Activated CD4-positive, alpha-beta T cell treated with anti-CD3 and anti-CD28 coated beads, Interleukin-2, amount 10 ng/mL, durations not matched to agents 24 days and 14 days (primary cell): ENCODE measurements at regions not wholly inside any gene's neighbourhood (a gene's known extent, or its start where the extent isn't known, plus 50 kb on each side); places are given as distances from the start of the nearest gene placed in this dataset.
"Not testable (repeated sequence)": the region's sequence is repeated elsewhere in the genome, so short reads cannot be mapped to it uniquely, and the experiment has no call there.

ENCODE experiments used
- DNase-seq: peaks from one replicate; pipeline ENCODE4 v3.0.0; 2022
- H3K27ac Mint-ChIP-seq: one replicate; pipeline ENCODE4 v1.8.0; 2022; ENCODE audit warnings: mild to moderate bottlenecking, mixed read lengths
- H3K27me3 Mint-ChIP-seq: one replicate; pipeline ENCODE4 v1.8.0; 2022; ENCODE audit warnings: mixed read lengths
- H3K36me3 Mint-ChIP-seq: one replicate; pipeline ENCODE4 v1.8.0; 2022; ENCODE audit warnings: low read depth, mild to moderate bottlenecking, mixed read lengths
- H3K4me1 Mint-ChIP-seq: one replicate; pipeline ENCODE4 v1.8.0; 2021; ENCODE audit warnings: mixed read lengths
- H3K4me3 Mint-ChIP-seq: one replicate; pipeline ENCODE4 v1.8.0; 2022; ENCODE audit warnings: mild to moderate bottlenecking, moderate library complexity, mixed read lengths
- H3K9me3 Mint-ChIP-seq: one replicate; pipeline ENCODE4 v1.8.0; 2021; ENCODE audit warnings: mixed read lengths
- intact Hi-C: fragments of 100-400 bp; cut with micrococcal nuclease; formaldehyde crosslinking; loops from one replicate; pipeline ENCODE4 v1.15.1; 2023

GRCh38 chr2:87075054-87075790 is 53.6 kb upstream of the PLGLB1 start:
- Mint-ChIP-seq H3K4me3 (peak overlapping the region; percentile 88), H3K27ac (peak overlapping the region; percentile 71)
- peak; percentile 80 for DNase-seq
- H3K36me3 Mint-ChIP-seq, H3K27me3 Mint-ChIP-seq, H3K9me3 Mint-ChIP-seq, intact Hi-C loops, H3K4me1 Mint-ChIP-seq: not testable (repeated sequence)

DNA sequence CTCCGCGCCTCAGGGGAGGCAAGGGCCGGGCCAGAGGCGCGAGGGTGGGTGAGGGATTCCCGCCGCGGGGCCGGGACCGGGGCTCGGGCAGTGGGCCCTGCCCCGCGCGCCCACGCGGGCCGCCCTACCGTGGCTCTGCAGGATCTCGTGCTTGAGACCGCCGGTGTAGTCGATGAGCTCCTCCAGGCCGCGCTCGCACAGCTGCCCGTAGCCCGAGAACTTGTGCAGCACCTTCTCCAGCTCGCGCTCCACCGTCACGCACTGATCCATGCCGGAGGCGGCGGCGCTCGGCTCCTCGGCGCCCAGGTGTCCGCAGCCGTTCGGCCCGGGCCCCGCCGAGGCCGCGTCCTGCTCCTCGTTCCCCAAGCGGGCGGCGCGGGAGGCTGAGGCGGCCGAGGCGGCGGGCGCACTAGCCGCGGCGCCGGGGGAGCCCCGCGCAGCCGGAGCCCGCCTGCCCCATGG is 54.2 kb upstream of the PLGLB1 start:
- DNase-seq: peak; percentile 86
- intact Hi-C loops, H3K36me3 Mint-ChIP-seq, H3K9me3 Mint-ChIP-seq, H3K4me1 Mint-ChIP-seq, H3K27me3 Mint-ChIP-seq: not testable (repeated sequence)
- Mint-ChIP-seq H3K4me3 (peak overlapping the region; percentile 76), H3K27ac (peak overlapping the region; percentile 83)

DNA sequence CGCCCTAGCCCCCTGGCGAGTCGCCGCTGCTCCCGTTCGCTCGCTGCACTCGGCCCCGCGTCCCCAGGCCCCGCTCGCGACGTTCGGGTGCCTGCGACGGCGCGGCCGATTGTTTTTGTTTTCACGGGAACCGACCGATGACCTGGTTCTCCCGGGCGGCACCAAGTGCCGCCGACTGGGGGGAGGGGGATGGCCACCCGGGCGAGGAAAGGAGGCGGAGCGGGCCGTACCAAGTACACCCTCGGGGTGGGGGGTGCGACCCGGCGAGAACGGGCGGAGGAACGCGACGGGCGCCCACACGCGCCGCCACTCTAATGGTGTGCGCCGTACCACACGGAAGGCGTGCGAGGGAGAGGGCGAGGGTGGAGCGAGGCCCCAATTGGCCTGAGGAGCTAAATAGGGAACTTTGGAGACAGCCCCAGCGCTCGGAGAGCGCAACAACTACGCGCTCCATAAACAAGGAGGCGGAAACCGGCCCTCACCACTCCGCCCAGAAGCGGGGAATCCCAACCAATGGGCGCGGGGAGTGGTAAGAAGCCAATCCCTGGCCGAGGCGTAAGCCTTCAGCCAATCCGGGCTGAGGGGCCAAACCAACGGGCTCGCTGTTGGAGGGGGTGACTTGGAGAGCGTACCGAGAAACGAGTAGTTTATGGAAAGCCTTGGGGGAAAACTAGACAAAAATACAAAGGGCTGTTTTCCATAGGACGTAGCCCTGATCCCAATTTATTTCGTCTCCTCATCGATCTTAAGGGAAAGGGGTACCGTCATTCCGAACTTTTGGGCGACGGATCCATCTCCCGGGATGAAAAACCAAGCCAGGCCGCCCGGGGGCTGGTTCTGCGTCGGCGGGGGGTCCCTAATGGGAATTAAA is 54.8 kb upstream of the PLGLB1 start:
- intact Hi-C loops: not testable (repeated sequence)

GRCh38 chr2:87077124-87077446 is 55.4 kb upstream of the PLGLB1 start:
- H3K27ac Mint-ChIP-seq: peak overlapping the region; percentile 97
- H3K27me3 Mint-ChIP-seq, intact Hi-C loops, H3K36me3 Mint-ChIP-seq, H3K4me1 Mint-ChIP-seq, DNase-seq, H3K9me3 Mint-ChIP-seq: not testable (repeated sequence)
- peak overlapping the region; percentile 92 for H3K4me3 Mint-ChIP-seq

More for the DNA sequence above, 54.8 kb upstream of the PLGLB1 start:
- Mint-ChIP-seq H3K4me3 (peak overlapping the region; percentile 92), H3K27ac (peak overlapping the region; percentile 97)
- H3K9me3 Mint-ChIP-seq, H3K27me3 Mint-ChIP-seq, H3K36me3 Mint-ChIP-seq, H3K4me1 Mint-ChIP-seq: not testable (repeated sequence)
- DNase-seq: peak; percentile 97

- intact Hi-C loops, H3K27ac Mint-ChIP-seq, H3K4me3 Mint-ChIP-seq, H3K9me3 Mint-ChIP-seq, H3K4me1 Mint-ChIP-seq, H3K27me3 Mint-ChIP-seq, DNase-seq, H3K36me3 Mint-ChIP-seq: not testable (repeated sequence)
Observed at GRCh38 chr2:87081727-87082126, 60.1 kb upstream of the PLGLB1 start.

DNA sequence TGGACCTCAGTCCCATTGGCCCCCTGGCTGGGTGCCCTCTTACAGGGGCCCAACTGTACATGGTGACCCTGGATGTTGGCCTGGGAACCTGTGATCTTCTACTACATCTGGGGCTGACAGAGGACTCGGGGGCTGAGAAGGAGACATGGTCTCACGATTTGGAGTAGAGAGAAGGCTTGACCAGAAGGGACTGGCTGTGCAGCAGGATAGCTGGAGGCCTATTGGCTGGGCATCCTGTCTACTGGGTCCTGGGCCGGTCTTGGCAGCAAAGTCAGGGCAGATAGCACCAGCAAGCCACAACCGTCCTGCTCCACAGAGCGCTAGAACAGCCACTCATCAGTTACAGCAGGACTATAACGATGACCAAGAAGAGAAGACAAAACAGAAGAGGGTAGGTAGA is 66.4 kb upstream of the PLGLB1 start:
- H3K36me3 Mint-ChIP-seq, H3K27ac Mint-ChIP-seq, H3K4me3 Mint-ChIP-seq, intact Hi-C loops, H3K9me3 Mint-ChIP-seq, DNase-seq, H3K4me1 Mint-ChIP-seq, H3K27me3 Mint-ChIP-seq: not testable (repeated sequence)

DNA sequence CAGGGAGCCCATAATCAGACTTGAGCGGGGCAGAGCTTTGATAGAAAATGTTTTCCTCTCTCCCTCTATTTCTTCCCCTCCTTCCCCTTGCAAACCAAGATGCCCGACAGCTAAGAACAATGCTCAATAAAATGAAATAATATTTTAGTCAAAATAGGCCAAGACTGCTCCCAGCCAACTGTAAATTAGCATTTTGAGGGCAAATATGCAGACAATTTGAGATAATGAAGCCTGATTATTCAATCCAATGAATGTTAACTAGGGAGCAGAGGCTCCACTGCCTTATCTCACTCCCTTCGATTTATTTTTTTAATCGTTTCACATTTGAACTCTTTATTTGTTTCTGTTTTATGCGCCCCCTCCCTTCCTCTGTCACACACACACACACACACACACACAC is 67.8 kb upstream of the PLGLB1 start:
- H3K4me3 Mint-ChIP-seq, intact Hi-C loops, DNase-seq, H3K27me3 Mint-ChIP-seq, H3K9me3 Mint-ChIP-seq, H3K4me1 Mint-ChIP-seq, H3K36me3 Mint-ChIP-seq, H3K27ac Mint-ChIP-seq: not testable (repeated sequence)

DNA sequence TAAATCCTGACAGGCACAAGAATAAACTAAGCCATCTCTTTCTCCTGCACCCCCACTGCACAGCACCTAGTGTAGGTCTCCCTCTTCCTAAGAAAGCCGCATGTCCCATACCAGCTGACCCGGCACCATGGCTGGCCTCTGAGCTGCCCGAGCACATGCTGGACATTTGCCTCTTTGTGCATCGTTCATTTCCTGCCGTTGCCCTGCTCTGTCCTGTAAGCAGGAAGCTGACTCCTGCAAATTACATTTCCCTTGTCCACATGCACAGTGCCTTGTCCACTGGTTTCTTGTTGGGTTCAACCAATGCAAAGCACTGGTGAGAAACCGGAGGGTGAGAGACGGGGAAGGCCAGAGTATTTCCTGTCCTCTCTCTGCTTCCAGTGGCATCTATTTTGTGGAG is 71.6 kb upstream of the PLGLB1 start:
- H3K27me3 Mint-ChIP-seq, H3K36me3 Mint-ChIP-seq, H3K9me3 Mint-ChIP-seq, DNase-seq, H3K4me3 Mint-ChIP-seq, intact Hi-C loops, H3K4me1 Mint-ChIP-seq, H3K27ac Mint-ChIP-seq: not testable (repeated sequence)

DNA sequence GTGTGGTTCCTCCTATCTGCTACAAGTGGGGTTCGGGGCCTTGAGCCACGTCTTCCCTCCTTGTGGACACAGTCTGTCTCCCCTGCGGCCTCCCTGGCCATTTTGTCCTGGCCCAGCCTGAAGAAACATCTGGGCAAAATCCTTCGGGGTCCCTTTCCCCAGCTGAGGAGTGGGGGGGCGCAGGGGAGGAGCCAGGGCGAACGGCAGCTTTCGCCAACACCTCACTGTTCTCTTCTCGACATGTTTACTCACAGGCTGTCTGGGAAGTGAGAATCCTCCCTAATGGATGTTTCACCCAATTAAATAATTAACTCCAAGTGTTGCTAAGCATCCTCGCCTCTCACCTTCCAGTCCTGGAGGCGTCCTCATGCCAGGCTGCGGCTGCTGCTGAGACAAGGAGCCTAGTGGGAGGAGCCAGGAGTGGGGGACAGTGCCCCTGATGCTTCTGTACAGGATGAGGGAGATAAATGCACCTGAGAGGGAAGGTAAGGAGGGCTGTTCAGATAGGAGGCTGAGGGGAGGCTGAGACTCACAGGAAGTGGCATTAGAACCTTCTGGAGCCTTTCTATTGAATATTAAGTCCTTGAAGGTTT is 72.4 kb upstream of the PLGLB1 start:
- H3K27ac Mint-ChIP-seq, H3K9me3 Mint-ChIP-seq, H3K4me1 Mint-ChIP-seq, DNase-seq, H3K4me3 Mint-ChIP-seq, intact Hi-C loops, H3K36me3 Mint-ChIP-seq, H3K27me3 Mint-ChIP-seq: not testable (repeated sequence)

DNA sequence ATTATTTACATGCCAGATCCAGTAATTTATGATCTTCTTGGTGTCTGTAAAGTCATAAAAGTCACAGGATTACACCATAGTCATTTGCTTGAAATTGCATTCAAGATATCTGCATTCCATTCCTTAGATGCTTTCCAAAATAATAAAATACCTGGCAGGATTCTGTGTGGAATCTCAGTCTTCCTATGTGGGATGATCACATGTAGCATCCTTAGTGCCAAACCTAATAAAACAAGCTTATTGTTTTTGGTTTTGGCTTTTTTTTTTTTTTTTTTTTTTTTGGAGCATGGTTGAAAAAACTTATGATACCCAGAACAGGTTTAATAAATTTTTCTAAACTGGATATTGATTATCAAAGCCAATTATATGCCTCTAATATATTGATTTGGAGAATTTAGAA is 74.2 kb upstream of the PLGLB1 start:
- H3K9me3 Mint-ChIP-seq, H3K36me3 Mint-ChIP-seq, intact Hi-C loops, H3K27me3 Mint-ChIP-seq, H3K27ac Mint-ChIP-seq, H3K4me3 Mint-ChIP-seq, H3K4me1 Mint-ChIP-seq, DNase-seq: not testable (repeated sequence)

GRCh38 chr2:87128761-87129553 is 107.3 kb upstream of the PLGLB1 start:
- H3K27me3 Mint-ChIP-seq, H3K4me1 Mint-ChIP-seq, H3K9me3 Mint-ChIP-seq, H3K36me3 Mint-ChIP-seq, intact Hi-C loops: not testable (repeated sequence)
- Mint-ChIP-seq H3K4me3 (peak overlapping the region; percentile 62), H3K27ac (peak overlapping the region; percentile 96)
- DNase-seq: peak; percentile 78

DNA sequence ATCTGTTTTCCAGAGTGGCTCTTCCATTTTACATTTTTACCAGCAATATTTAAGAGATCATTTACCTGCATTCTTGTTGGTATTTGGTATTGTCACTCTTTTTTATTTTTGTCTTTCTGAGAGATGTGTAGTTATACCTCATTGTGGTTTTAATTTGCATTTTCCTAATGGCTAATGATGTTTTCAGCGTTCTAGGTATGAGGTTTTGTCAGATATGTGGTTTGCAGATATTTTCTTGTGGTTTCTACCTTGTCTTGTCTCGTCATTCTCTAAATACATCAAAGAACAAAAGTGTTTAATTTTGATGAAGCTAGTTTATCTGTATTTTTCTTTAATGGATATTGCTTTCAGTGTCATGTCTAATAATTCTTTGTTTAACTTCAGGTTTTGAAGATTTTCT is 110.9 kb upstream of the PLGLB1 start:
- H3K4me3 Mint-ChIP-seq, H3K27ac Mint-ChIP-seq, H3K9me3 Mint-ChIP-seq, intact Hi-C loops, H3K36me3 Mint-ChIP-seq, DNase-seq, H3K4me1 Mint-ChIP-seq, H3K27me3 Mint-ChIP-seq: not testable (repeated sequence)

GRCh38 chr2:87151835-87152493 is 130.3 kb upstream of the PLGLB1 start:
- H3K27ac Mint-ChIP-seq, H3K4me3 Mint-ChIP-seq, H3K9me3 Mint-ChIP-seq, H3K27me3 Mint-ChIP-seq, intact Hi-C loops, H3K36me3 Mint-ChIP-seq, DNase-seq, H3K4me1 Mint-ChIP-seq: not testable (repeated sequence)
